ENCODE measurements at regions not wholly inside any gene's neighbourhood (a gene's known extent, or its start where the extent isn't known, plus 50 kb on each side); places are given as distances from the start of the nearest gene placed in this dataset.
"Not testable (repeated sequence)": the region's sequence is repeated elsewhere in the genome, so short reads cannot be mapped to it uniquely, and the experiment has no call there.

DNA sequence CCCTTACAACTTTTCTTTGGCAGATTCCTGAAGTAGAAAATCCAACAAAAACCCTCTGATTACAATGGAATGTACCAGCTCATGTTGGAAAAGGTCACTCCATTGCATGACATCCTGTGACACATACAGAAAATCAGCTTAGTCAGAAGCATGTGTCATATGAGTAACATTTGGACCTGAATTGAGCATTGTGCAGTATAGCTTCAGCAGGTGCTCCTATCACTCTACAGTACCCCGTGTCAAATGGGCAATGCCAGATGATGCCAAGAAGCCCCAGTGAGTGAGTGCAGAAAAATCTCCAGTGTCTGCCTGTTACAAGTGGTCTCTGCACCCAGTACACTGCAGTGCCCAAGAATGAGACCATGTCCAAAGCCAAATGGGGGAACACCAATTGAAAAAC is 129.7 kb upstream of the RUNX1 start:
- peak; percentile 52 for DNase-seq

DNA sequence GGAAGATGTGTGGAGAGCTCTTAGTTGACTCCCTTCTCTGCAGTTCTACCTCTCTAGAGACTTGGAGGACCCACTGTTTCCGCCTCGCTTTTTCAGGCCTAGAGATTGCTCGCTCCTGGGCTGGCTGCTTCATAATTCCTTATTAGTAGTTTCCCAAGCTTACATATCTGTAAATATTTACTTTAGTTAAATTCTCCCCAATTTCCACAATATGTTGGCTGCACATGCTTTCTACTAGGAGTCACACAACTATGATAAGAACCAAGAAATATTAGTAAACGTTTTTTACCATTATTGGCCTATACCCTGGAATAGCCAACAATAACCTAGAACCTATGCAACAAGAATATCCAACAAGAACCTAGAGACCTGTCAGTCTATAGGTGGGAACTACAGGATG is 129.0 kb upstream of the RUNX1 start:
- DNase-seq = no peak

DNA sequence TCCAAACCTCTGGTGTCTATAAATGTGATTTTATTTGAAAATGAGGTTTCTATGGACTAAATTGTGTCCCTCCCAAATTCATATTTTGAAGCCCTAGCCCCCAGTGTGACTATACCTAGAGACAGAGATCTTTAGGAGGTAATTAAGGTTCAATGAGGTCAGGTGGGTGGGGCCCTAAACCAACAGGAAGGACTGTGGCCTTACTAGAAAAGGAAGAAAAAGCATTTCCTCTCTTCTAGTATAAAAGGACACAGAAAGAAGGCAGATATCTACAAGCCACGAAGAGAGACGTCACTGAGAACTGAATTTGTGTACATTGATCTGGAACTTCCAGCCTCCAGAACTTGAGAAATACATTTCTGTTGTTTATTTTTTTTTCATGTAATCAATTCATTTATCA is 123.1 kb upstream of the RUNX1 start:
- DNase-seq = peak; percentile 7

DNA sequence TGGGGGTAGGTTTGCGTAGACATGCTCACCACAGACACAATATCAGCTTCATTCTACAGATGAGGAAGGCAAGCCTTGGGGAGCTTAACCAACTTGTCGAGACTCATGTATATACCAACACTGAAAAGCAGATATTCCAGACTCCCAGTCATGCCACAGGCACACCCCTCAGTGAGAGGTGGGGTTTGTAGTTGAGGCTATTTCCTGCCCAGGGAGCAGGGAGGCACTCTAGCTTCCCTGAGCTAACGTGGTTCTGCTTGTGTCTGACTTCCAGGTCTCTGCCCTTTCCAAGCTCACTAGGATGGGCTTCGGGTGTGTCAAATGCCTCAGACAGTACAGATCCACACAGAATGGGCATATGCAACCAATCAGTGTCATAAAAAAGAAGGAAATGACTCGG is 122.3 kb upstream of the RUNX1 start:
- no peak for DNase-seq

DNA sequence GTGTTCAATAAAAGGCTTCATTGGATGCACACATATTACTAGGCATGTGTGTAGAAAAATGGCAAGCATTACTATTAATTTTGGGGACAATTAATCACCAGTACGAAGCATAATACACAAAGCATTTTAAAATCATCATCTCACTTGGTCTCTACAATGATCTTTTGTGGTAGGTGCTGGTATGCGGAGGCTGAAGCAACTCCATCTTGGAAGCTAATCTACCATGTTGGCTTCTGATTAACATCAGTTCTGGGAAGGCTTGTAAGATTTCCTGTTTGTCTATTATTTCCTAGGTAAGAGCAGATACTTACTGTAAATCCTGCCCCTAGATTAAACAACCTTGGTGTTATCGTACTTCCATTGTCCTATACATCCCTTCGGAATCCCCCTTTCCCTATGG is 121.7 kb upstream of the RUNX1 start:
- DNase-seq = no peak

DNA sequence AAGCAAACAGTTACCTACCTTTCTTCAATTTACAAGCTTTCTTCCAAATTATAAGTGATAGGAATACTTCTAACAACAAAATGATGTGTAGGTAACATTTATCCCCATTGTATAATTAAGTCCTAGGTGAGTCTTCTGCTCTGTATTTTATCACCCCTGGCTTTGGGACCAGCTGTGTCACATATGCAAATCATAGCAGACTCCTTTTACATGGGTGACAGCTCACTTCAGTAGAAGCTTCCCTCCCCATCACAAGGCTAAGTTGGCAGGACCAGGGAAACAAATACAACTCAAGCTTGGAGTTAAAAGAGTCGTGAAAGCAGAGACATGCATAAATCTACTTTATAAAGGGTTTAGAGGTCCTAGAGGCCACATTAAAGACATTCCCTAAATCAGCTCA is 121.1 kb upstream of the RUNX1 start:
- DNase-seq = no peak

DNA sequence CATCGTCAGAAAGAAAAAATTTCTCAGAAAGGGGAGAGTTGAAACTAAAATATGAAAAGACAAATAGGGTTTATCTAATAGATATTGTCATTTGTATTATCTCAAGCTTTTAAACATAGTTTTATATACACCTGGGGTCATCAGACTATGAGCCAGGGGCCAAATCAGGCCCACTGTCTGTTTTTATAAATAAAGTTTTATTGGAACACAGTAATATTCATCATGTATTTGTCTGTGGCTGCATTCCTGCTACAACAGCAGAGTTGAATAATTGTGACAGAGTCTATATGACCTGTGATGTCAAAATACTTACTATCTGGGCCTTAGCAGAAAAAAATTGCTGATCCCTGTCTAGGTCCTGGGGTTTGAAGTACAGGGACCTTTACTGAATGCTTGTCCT is 120.5 kb upstream of the RUNX1 start:
- no peak for DNase-seq

DNA sequence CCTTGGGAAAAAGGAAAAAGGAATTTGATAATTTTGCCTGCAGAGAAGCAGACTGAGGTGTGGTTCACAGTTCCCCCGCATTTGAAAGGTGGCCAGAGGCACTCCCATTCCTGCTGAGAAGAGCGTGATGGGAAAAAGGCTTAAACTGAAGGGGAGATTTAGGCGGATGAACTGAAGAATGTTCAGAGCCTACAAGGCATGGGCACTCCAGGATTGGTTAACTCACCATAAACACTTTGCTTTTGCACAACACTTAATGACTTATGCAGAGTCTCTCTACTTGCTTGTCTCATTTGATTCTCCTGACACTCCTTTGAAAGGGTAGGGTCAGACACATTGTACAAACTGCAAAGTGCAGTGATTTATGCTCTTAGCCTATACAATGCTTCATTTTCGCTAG is 119.6 kb upstream of the RUNX1 start:
- no peak for DNase-seq

DNA sequence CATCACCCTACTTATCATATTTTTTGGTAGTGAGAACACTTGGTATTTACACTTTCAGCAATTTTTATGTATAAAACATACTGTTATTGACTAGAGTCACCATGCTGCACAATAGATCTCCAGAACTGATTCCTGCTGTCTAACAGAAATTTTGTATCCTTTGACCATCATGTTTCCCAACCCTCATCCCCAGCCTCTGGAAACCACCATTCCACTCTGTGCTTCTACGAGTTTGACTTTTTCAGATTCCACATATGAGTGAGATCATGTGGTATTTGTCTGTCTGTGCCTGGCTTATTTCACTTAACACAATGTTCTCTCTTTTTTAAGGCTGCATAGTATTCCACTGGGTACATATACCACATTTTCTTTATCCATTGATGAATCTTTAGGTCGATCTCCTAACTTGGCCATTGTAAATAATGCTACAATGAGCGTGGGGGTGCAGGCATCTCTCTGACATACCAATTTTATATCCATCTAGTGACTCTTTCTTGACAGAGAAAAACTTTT is 115.9 kb upstream of the RUNX1 start:
- no peak for DNase-seq

DNA sequence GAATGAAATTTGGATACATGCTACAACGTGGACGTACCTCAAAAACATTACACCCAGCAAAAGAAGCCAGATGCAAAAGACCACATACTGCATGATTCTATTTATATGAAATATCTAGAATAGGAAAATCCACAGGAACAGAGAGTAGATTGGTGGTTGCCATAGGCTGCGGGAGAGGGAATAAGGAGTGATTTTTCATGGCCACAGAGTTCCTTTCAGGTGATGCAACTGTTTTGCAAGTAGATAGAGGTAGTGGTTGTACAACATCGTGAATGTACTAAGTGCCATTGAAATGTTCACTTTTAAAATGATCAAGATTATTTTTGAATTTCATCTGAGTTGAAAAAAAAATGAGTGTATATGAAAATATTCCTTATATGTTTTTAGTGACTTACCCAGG is 115.3 kb upstream of the RUNX1 start:
- no peak for DNase-seq

DNA sequence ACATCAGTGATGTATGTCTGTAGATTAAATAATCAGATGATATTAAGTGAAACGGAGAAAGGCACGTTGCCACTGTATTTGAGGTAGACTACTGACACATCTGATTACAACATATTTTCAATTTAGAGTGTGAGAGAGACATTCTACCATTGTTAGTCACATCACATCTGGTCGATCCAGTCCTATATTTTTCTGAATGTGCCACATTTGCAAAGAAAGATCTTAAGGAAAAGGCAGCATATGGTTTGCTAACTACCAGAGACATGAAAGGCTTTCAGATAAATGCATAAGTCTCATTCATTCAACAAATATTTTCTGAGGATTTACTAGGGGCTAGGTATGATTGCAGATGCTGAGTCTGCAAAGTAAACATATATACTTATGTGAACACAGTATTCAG is 114.3 kb upstream of the RUNX1 start:
- no peak for DNase-seq

DNA sequence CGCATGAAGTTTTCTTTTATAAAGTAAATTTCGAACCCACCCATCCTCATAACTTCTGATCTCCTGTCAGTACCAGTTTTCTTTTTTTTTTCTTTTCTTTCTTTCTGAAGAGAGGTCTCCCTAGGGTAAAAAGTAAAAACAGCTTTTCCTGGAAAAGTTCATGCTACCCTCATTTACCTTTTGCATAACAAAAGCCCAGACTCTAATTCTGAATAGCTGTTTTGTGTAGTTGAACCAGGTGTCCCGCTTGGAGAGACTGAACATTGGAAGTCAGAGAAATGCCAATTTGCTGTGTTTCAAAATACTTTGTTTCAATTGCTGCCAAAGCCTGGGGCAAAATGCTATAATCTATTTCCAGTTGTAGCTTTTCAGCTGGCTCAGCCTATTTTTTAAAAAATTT is 113.7 kb upstream of the RUNX1 start:
- no peak for DNase-seq

DNA sequence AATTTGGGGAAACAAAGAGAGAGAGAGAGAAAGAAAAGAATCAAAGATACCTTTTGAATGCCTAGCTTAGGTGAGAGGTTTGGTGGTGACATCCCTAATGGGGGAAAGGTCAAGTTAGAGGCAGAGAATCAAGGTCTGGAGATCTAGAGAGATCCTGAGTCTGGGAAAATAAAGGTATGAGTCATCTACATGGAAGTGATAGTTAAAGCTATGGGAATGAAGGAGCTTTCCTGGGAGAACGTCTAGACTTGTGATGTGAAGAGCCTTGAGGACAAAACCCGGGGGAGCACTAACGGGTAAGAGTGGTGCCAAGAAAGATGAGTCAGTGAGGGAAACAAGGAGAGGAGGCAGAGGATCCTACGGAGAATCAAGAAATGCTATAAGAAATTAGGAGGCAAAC is 110.8 kb upstream of the RUNX1 start:
- DNase-seq = no peak

DNA sequence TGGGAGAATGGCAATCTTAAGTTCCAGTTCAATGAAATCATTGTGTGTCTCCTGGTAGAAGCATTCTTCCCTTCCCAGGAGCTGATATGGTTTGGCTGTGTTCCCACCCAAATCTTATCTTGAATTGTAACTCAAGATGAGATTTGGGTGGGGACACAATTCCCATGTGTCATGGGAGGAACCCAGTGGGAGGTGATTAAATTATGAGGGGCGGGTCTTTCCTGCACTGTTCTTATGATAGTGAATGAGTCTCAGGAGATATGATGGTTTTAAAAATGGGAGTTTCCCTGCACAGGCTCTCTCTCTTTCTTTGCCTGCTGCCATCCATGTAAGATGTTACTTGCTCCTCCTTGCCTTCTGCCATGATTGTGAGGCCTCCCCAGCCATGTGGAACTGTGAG is 108.3 kb upstream of the RUNX1 start:
- not testable (repeated sequence) for DNase-seq

DNA sequence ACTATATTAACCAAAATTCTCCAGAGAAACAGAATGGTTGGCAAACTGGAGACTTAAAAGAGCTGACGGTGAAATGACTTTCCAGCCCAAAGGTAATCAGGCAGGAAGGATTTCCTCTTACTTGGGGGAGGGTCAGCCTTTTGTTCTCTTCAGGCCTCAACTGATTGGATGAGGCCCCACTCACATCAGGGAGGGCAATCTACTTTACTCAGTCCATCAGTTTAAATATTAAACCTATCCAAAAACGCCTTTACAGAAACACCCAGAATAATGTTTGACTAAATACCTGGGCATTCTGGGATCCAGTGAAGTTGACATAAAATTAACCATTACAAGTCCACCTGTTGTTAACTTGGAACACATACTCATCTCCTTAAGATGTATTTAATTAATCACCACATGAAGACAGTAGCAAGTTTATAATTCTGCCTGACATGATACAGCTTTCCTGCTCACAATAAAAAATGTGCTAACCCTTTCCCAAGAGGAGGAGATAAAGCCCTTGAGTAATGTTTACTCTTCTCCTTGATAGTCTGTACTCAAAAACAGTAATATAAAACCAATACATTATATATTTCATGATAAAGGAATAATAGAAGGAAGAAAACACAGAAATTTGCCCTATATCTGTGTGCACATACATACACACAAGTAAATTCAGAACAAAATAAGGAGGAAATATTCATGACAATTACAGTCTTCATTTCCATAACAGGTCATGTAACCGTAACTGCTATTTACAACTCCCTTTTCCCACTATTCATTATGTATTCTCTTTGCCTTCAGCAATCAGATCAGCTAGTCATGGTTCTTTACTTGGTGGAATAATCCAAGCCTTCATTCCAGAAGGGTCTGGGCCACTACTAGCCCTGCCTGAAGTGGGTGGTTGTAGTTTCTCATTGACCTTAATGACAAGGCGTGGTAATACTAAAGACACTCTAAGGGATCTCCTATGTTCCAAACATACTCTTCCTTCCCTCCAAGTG is 107.5 kb upstream of the RUNX1 start:
- DNase-seq = no peak

DNA sequence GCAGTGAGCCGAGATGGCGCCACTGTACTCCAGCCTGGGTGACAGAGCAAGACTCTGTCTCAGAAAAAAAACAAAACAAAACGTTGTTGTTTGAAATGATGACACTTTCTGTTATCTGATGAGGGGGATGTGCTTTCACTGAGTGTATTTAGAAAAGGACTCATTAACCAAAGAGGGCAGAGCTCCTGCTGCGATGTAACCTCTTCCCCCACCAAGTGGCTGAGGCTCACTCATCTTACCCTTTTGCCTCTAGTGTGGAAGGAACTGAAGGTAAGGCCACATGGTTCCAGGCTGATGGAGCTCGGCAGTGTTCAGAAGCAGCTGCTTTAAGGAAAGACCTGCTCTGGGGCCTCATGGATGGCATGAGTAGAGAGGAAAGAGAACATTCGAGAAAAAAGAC is 105.7 kb upstream of the RUNX1 start:
- no peak for DNase-seq

DNA sequence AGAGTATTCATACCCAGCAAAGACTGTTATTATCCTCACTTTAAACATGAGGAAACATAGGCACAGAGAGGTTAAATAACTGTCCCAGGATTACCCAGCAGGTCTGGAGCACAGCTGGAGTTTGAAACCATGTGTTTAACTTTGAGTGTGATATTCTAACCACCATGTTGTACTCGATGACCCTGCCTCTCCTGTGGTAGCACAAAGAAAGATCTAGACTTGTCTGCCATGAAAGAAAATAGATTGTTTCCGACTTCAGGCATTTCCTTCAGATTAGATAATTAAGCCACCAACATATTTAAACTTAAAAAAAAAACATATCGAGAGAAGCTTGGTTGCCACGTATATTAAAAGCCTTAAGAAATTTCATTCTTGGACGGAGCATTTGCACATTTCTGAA is 104.6 kb upstream of the RUNX1 start:
- no peak for DNase-seq

DNA sequence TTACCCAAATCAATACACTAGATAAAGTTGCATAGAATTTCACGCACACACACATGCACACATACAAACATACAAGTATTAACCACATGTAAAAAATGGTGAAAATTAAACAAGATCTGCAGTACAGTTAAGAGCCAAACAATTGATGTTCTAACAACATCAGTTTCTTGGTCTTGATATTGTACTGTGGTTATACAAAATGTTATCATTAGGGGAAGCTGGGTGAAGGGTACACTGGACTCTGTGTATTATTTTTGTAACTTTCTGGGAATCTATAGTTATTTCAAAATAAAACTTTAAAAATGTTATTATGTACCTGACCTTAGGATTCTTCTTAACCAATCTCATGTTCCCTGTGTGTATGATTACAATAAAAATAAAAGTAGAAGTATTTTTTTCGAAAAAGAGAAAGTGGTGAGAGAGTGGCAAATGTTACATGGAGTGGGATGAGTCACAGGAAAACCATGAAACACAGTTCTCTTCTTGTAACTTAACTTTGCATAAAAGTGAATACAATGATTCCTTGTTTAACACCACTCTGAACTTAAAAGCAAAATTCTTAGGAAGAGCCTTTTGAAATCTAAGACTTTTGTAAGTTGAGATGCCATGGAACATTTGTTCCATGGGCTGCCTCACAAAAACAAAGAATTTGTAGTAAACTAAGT is 101.6 kb upstream of the RUNX1 start:
- peak; percentile 13 for DNase-seq

DNA sequence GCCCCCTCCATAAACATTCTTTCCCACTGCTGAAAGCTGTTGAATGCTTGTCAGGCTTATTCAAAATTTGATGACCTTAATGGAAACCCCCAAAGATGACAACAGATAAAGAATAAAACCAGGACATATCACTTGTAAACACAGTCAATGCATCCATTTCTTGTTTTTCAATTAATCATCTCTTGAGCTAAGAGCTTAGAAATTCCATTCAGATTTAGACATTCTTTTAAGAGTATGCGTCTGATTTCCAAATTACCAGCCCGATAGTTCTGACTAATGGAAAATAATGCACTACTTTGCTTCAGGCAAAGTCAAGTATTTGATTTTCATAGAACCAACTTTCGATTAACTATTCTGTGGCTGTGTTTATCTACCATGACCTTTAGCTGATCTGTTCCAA is 100.6 kb upstream of the RUNX1 start:
- no peak for DNase-seq

DNA sequence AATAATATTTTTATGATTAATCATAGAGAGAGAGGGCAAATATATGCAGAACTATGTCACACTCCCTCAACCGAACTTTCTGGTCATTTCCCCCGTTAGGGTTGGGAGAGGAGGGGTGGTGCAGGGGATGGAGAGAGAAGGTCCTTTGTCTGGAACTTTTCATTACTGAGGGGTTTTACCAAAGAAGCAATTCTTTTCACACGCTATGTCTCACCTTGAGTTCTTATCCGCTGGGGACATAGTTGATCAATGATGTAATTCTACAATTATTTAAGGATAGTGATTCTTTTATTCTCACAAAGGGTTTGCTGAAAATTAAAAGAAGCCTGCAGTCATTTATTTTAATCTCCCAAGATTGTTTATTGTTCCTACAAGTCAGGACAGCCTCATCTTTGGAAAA is 98.3 kb upstream of the RUNX1 start:
- DNase-seq = no peak

DNA sequence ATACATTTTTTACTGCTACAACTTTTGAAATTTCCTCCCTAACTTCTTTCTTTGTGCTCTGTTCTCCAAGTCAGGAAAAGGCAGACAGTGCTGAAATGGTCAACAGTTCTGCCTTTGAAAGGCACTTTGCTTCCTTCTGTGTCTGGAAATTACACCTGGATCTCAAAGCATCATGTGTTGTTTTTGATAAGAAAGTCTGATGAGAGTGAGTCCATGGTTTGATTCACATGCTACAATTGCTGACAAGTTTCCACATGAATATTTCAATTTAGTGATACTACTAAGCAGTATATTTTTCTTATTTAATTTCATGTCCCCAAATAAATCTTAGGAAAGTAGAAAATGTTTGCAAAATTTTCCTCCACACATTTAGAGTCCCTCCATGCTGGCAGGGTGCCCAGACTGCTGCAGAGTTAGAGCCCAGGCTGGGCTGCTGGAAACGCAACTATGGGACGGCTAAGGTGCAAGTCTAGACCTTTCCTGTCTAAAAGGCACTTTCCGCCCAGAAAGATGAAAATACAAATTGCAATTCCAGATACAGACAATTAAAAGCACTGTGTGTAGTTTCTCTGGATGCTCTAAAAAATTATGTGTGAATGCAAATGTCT is 96.6 kb upstream of the RUNX1 start:
- DNase-seq = no peak

DNA sequence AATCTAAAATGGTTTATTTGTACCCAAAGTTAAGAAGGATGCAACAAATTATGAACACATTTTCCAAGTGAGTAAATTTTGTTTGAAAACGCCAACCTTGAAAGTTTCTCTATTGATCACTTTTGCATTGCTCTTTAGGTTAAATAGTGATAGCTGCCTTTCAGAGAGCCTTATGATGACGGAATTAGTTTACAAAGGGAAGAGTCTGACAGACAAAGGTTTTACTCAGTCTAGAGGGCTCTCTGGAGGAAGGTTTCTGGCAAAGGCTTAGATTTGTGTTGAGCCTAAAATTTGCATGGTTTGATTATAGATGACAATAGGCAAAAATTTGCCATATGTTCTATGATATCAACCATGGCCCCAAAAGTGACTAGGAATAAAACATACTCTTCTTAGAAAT is 95.9 kb upstream of the RUNX1 start:
- DNase-seq = no peak

DNA sequence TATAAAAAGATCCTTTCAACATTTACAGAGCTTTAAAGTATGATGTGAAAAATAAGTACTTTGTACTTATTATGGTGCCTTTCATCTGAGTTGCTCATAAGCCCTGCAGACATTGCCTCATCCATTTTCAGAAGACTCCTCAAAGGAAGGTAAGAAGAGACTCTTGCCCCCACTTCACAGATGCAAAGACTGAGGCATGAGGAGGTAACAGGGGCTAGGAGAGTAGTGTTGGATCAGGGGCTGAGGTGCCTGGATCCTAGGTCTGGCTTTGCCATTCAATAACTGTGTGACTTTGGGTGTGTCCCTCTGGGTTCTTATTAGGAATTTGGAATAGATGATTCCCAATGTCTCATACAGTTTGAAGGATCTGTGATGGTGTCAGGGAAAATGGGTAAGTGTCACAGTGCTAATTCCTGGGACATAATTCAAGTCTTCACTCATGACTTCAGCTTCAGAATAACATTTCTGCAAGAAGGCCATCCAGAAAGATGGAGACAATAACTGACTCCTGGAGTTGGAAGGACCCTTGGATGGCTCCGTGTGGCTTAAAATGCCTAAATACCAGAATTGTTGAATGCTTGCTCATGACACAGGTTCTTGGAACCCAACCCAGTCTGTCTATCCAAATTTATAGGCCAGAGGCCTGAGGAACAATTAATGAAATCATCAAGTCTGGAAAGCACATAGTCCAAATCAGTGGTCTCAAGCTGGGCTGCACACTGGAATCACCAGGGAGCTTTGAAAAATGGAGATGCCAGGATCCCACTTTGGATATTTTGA is 93.1 kb upstream of the RUNX1 start:
- DNase-seq = no peak
